ENCODE measurements at regions not wholly inside any gene's neighbourhood (a gene's known extent, or its start where the extent isn't known, plus 50 kb on each side); places are given as distances from the start of the nearest gene placed in this dataset.

DNA sequence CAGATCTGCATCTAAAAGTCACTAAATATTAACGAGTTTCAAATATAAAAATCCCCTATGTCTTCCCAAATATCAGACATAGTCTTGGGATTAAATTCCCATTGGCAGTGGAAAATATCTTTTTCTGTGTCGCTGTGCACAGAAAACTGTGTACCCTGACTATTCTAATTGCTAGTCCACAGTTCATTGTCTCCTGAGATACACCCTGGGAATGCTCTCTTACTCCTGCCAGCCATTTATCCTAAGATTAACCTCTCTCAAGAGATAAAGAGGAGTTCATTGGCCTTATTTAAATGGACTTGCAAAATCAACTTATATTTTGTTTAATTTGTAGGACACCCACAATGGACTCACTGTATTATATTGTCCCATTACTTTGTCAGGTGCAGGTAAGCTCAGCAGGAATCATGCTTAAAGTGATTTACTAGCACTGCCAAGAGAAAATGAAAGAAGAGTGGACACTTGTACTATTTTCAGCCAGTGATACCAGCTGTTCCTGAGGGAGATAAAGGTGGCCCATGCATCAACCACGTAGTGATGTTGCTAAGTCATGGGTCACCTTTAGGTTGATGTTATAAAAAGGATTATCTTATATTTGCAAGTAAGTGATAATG, 553.8 kb downstream of the PIK3C3 start:
- no peak for TF ChIP-seq POLR2A (IDR thresholded peaks at IDR 0.05)
- TF ChIP-seq CTCF (IDR thresholded peaks at IDR 0.05) = no peak
- no peak for TF ChIP-seq EP300 (IDR thresholded peaks at IDR 0.05)
